Calu3 (cell line): ENCODE measurements at regions not wholly inside any gene's neighbourhood (a gene's known extent, or its start where the extent isn't known, plus 50 kb on each side); places are given as distances from the start of the nearest gene placed in this dataset.

Source experiments
- BruUV-seq: library from RNA; stranded (reverse); fragments of 400-500 nt; replicated peaks from 2 replicates; lab custom pipeline; 2021; lab: Mats Ljungman, UMichigan
- CTCF ChIA-PET: fragments of 300-600 bp; sonication (Branson Sonifier 250); formaldehyde crosslinking; loops from one replicate; lab custom pipeline; 2022; ENCODE audit warnings: antibody characterized with exemption; lab: Charles Lee
- DNase-seq: peaks from one replicate; pipeline ENCODE4 v3.0.0; 2022
- H3K27ac Mint-ChIP-seq: one replicate; pipeline ENCODE4 v1.8.0; 2022; ENCODE audit warnings: mixed read lengths; ENCODE audit not compliant: unreplicated experiment
- H3K27me3 Mint-ChIP-seq: one replicate; pipeline ENCODE4 v1.8.0; 2022; ENCODE audit warnings: mixed read lengths; ENCODE audit not compliant: unreplicated experiment
- H3K36me3 Mint-ChIP-seq: one replicate; pipeline ENCODE4 v1.8.0; 2022; ENCODE audit warnings: mild to moderate bottlenecking, moderate library complexity, mixed read lengths; ENCODE audit not compliant: insufficient read depth, unreplicated experiment
- H3K4me1 Mint-ChIP-seq: one replicate; pipeline ENCODE4 v1.8.0; 2022; ENCODE audit warnings: mild to moderate bottlenecking, low read depth, mixed read lengths; ENCODE audit not compliant: unreplicated experiment
- H3K4me3 Mint-ChIP-seq: one replicate; pipeline ENCODE4 v1.8.0; 2022; ENCODE audit warnings: mild to moderate bottlenecking, low read depth, moderate library complexity, mixed read lengths; ENCODE audit not compliant: unreplicated experiment
- H3K9me3 Mint-ChIP-seq: one replicate; pipeline ENCODE4 v1.8.0; 2022; ENCODE audit warnings: low read depth, mixed read lengths; ENCODE audit not compliant: unreplicated experiment
- CTCF ChIP-seq: fragments of 200-600 bp; IDR thresholded peaks from one replicate; pipeline ENCODE4 v1.8.0; 2022; ENCODE audit warnings: antibody characterized with exemption; ENCODE audit not compliant: unreplicated experiment
- intact Hi-C: fragments of 100-400 bp; cut with micrococcal nuclease; formaldehyde crosslinking; loops from one replicate; pipeline ENCODE4 v1.10.0; 2022; ENCODE audit not compliant: unreplicated experiment

DNA sequence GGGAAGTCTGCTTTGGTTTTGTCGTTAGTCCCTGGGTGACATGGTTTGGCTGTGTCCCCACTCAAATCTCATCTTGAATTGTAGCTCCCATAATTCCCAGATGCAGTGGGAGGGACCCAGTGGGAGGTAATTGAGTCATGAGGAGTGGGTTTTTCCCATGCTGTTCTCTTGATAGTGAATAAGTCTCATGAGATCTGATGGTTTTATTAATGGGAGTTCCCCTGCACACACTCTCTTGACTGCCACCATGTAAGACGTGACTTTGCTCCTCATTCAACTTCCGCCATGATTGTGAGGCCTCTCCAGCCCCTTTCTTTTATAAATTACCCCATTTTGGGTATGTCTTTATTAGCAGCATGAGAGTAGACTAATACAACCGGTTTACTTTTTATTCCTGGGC, 405.8 kb upstream of the ID2 start:
- CTCF ChIA-PET = no interaction called here
- no peaks in the 10 kb centered on the region for H3K4me1 Mint-ChIP-seq
- no peak for TF ChIP-seq CTCF

GRCh38 chr2:8277921-8278571, 403.8 kb upstream of the ID2 start:
- Mint-ChIP-seq H3K27ac (no peak overlapping the region), H3K9me3 (peaks cover 2% of the 10 kb centered on the region), H3K36me3 (no peaks in the 10 kb centered on the region), H3K4me1 (no peaks in the 10 kb centered on the region), H3K27me3 (no peaks in the 10 kb centered on the region), H3K4me3 (no peak overlapping the region)
- CTCF ChIA-PET = interaction anchor here (0.7 kb wide), 1 partner anchor 32 kb away, joined by 3 read pairs; no protein-coding TSS in a partner anchor
- BruUV-seq = no TSS peak
- intact Hi-C loops = no loop called here
- TF ChIP-seq CTCF = no peak
- no peak for DNase-seq

More for the DNA sequence above, 405.8 kb upstream of the ID2 start:
- no peaks in the 10 kb centered on the region for H3K27me3 Mint-ChIP-seq
- H3K36me3 Mint-ChIP-seq = peaks cover 5% of the 10 kb centered on the region
- DNase-seq = no peak
- peaks cover 7% of the 10 kb centered on the region for H3K9me3 Mint-ChIP-seq
- BruUV-seq = no TSS peak
- intact Hi-C loops = no loop called here
- no peak overlapping the region for H3K27ac Mint-ChIP-seq
- no peak overlapping the region for H3K4me3 Mint-ChIP-seq

- TF ChIP-seq CTCF = no peak
- no peaks in the 10 kb centered on the region for H3K36me3 Mint-ChIP-seq
- DNase-seq = no peak
- H3K9me3 Mint-ChIP-seq = peaks cover 2% of the 10 kb centered on the region
- BruUV-seq = no TSS peak
- no peak overlapping the region for H3K27ac Mint-ChIP-seq
- CTCF ChIA-PET = no interaction called here
- intact Hi-C loops = no loop called here
- H3K27me3 Mint-ChIP-seq = no peaks in the 10 kb centered on the region
- peaks cover under 1% of the 10 kb centered on the region for H3K4me1 Mint-ChIP-seq
- H3K4me3 Mint-ChIP-seq = no peak overlapping the region
These were observed 403.0 kb upstream of the ID2 start for GRCh38 chr2:8278709-8279354.

DNA sequence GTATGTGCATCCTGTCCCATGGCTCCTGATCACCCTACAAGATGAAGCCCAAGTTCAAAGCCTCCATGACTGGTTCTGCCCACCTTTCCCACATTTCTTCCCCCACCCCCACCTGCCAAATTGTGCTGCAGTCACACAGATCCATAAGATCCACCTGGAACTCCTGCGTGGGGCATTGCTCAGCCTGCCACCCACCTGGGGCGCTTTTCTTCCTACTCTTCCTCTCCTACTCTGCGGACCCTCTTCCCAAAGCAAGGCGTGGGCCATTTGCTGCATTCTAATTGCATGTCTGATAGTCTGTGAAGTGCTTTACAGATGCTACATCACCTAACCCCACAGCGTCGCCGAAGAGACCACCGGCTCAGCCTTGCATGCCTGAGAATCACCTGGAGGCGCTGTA, 402.4 kb upstream of the ID2 start:
- no peak overlapping the region for H3K4me3 Mint-ChIP-seq
- no TSS peak for BruUV-seq
- CTCF ChIA-PET = no interaction called here
- peaks cover 8% of the 10 kb centered on the region for H3K4me1 Mint-ChIP-seq
- H3K36me3 Mint-ChIP-seq = no peaks in the 10 kb centered on the region
- H3K27me3 Mint-ChIP-seq = no peaks in the 10 kb centered on the region
- no peak for TF ChIP-seq CTCF
- intact Hi-C loops = no loop called here
- peaks cover 2% of the 10 kb centered on the region for H3K9me3 Mint-ChIP-seq
- no peak overlapping the region for H3K27ac Mint-ChIP-seq
- no peak for DNase-seq
